IMR-90 (cell line): ENCODE measurements at regions not wholly inside any gene's neighbourhood (a gene's known extent, or its start where the extent isn't known, plus 50 kb on each side); places are given as distances from the start of the nearest gene placed in this dataset.

Experiments
- ATAC-seq: fragments of 200-7000 bp; cut with Tn5 transposase; 2 replicates; pipeline ENCODE4 v1.9.1; 2020; ENCODE audit warnings: low read depth, mild to moderate bottlenecking, moderate library complexity
- BruUV-seq: library from RNA; stranded (reverse); fragments of 400-500 nt; replicated peaks from 2 replicates; lab custom pipeline; 2021; lab: Mats Ljungman, UMichigan
- CTCF ChIA-PET: fragments of 300-600 bp; formaldehyde crosslinking; extraction: SDS; loops from one replicate; lab custom pipeline; 2021; ENCODE audit warnings: antibody characterized with exemption; lab: Yijun Ruan, JAX
- POLR2A ChIA-PET: fragments of 300-600 bp; sonication (Branson Sonifier 250); formaldehyde crosslinking; loops from one replicate; lab custom pipeline; 2022; ENCODE audit warnings: antibody characterized with exemption; ENCODE audit not compliant: unreplicated experiment; lab: Charles Lee
- DNase-seq: peaks from one replicate; pipeline ENCODE4 v3.0.0; 2013
- H2AFZ ChIP-seq: replicated peaks from 2 replicates; pipeline ENCODE3; 2013; ENCODE audit warnings: low read length, mild to moderate bottlenecking; ENCODE audit not compliant: poor library complexity
- H2AK5ac ChIP-seq: 2 replicates; pipeline ENCODE4 v1.6.1; 2013; ENCODE audit warnings: low read depth, low read length, inconsistent platforms
- H2AK9ac ChIP-seq: replicated peaks from 2 replicates; pipeline ENCODE3; 2013; ENCODE audit warnings: mild to moderate bottlenecking, low read depth, low read length, moderate library complexity; ENCODE audit not compliant: poor library complexity
- H2BK120ac ChIP-seq: 2 replicates; pipeline ENCODE4 v1.6.1; 2013; ENCODE audit warnings: low read depth, low read length, inconsistent platforms
- H2BK15ac ChIP-seq: 3 replicates; pipeline ENCODE4 v1.6.1; 2013; ENCODE audit warnings: low read depth, low read length, inconsistent platforms
- H2BK20ac ChIP-seq: 2 replicates; pipeline ENCODE4 v1.6.1; 2013; ENCODE audit warnings: low read depth, mild to moderate bottlenecking, inconsistent platforms, low read length, moderate library complexity
- H2BK5ac ChIP-seq: 2 replicates; pipeline ENCODE4 v1.6.1; 2013; ENCODE audit warnings: mild to moderate bottlenecking, low read depth, low read length, inconsistent platforms; ENCODE audit not compliant: poor library complexity, severe bottlenecking
- H3K14ac ChIP-seq: replicated peaks from 2 replicates; pipeline ENCODE4 v1.6.1; 2013; ENCODE audit warnings: low read depth, low read length, inconsistent platforms
- H3K18ac ChIP-seq: 2 replicates; pipeline ENCODE4 v1.6.1; 2013; ENCODE audit warnings: low read depth, low read length, control low read depth
- H3K23ac ChIP-seq: 2 replicates; pipeline ENCODE4 v1.6.1; 2013; ENCODE audit warnings: low read depth, low read length, inconsistent platforms
- H3K27ac ChIP-seq: 2 replicates; pipeline ENCODE4 v1.5.1; 2013; ENCODE audit warnings: mild to moderate bottlenecking, control low read depth, low read length; ENCODE audit not compliant: insufficient read depth
- H3K27me3 ChIP-seq: 2 replicates; pipeline ENCODE4 v1.6.1; 2013; ENCODE audit warnings: low read length; ENCODE audit not compliant: control insufficient read depth, insufficient read depth
- H3K36me3 ChIP-seq: 2 replicates; pipeline ENCODE4 v1.6.1; 2013; ENCODE audit warnings: low read length, mixed read lengths; ENCODE audit not compliant: control insufficient read depth, insufficient read depth
- H3K4ac ChIP-seq: 2 replicates; pipeline ENCODE4 v1.6.1; 2013; ENCODE audit warnings: low read depth, low read length, inconsistent platforms
- H3K4me1 ChIP-seq: 2 replicates; pipeline ENCODE4 v1.6.1; 2013; ENCODE audit warnings: low read length, mixed read lengths; ENCODE audit not compliant: control insufficient read depth, insufficient read depth
- H3K4me2 ChIP-seq: 2 replicates; pipeline ENCODE4 v1.6.1; 2013; ENCODE audit warnings: low read depth, mild to moderate bottlenecking, control low read depth, low read length, moderate library complexity
- H3K4me3 ChIP-seq: 2 replicates; pipeline ENCODE4 v1.5.1; 2013; ENCODE audit warnings: low read depth, mild to moderate bottlenecking, control low read depth, low read length, moderate library complexity; ENCODE audit not compliant: insufficient read depth
- H3K56ac ChIP-seq: 2 replicates; pipeline ENCODE4 v1.6.1; 2013; ENCODE audit warnings: low read length, inconsistent platforms; ENCODE audit not compliant: insufficient read depth; ENCODE audit errors: extremely low read depth
- H3K79me1 ChIP-seq, 2 experiments: 2 replicates each; pipeline ENCODE4 v1.6.1; 2013; ENCODE audit warnings: low read length in 2 of 2, inconsistent platforms in 1 of 2, low read depth in 1 of 2
- H3K9ac ChIP-seq: 2 replicates; pipeline ENCODE4 v1.6.1; 2013; ENCODE audit warnings: low read depth, low read length, control low read depth
- H3K9me1 ChIP-seq: 2 replicates; pipeline ENCODE4 v1.6.1; 2013; ENCODE audit warnings: low read length, inconsistent platforms; ENCODE audit not compliant: insufficient read depth
- H3K9me3 ChIP-seq: 2 replicates; pipeline ENCODE4 v1.6.1; 2013; ENCODE audit warnings: low read length; ENCODE audit not compliant: control insufficient read depth, insufficient read depth
- H4K20me1 ChIP-seq: 2 replicates; pipeline ENCODE4 v1.6.1; 2013; ENCODE audit warnings: low read length, inconsistent platforms; ENCODE audit not compliant: insufficient read depth
- H4K5ac ChIP-seq: 2 replicates; pipeline ENCODE4 v1.6.1; 2013; ENCODE audit warnings: mild to moderate bottlenecking, low read depth, low read length, control low read depth
- H4K8ac ChIP-seq, 2 experiments: 2 replicates each; pipeline ENCODE4 v1.6.1; 2013; ENCODE audit warnings: low read depth in 2 of 2, low read length in 2 of 2, control low read depth in 1 of 2, inconsistent platforms in 1 of 2
- H4K91ac ChIP-seq: 2 replicates; pipeline ENCODE4 v1.6.1; 2013; ENCODE audit warnings: low read depth, low read length, inconsistent platforms; ENCODE audit not compliant: insufficient read depth
- CTCF ChIP-seq: conservative IDR thresholded peaks from 2 replicates; pipeline ENCODE4 v1.5.1; 2012; ENCODE audit warnings: mild to moderate bottlenecking, low read depth, low read length, improper control_type of control experiment
- FOS ChIP-seq: fragments of 150-350 bp; IDR thresholded peaks from 2 replicates; pipeline ENCODE4 v1.6.1; 2016; ENCODE audit warnings: low read depth, low read length
- RCOR1 ChIP-seq: IDR thresholded peaks from 2 replicates; pipeline ENCODE4 v1.6.1; 2012; ENCODE audit warnings: mild to moderate bottlenecking, low read length, improper control_type of control experiment; ENCODE audit not compliant: insufficient replicate concordance
- WGBS, 2 experiments: methylation state at CpG; one replicate each; pipeline versions ENCODE4 v1.1.5 to v1.1.7; 2013; ENCODE audit warnings: missing lambda C conversion rate in 2 of 2; ENCODE audit not compliant: insufficient read length in 1 of 2; ENCODE audit errors: extremely low coverage in 2 of 2; 5-methylcytosine and 5-hydroxymethylcytosine counted together
- dilution Hi-C: fragments of 300-500 bp; cut with HindIII; formaldehyde crosslinking; loops from one replicate; pipeline ENCODE4 v1.14.3; 2018; ENCODE audit warnings: low sequenced_read_pairs; ENCODE audit not compliant: unreplicated experiment
- in situ Hi-C: fragments of 300-500 bp; cut with MboI; formaldehyde crosslinking; loops from 3 replicates; pipeline ENCODE4 v1.14.3; 2019; ENCODE audit warnings: low sequenced_read_pairs, inconsistent platforms, mixed read lengths
- intact Hi-C: fragments of 100-400 bp; cut with micrococcal nuclease; formaldehyde crosslinking; loops from 2 replicates; pipeline ENCODE4 v1.10.0; 2022

GRCh38 chr6:86791476-86791875 is 145.9 kb upstream of the HTR1E start:
- POLR2A ChIA-PET: no interaction called here

More at GRCh38 chr6:86791476-86791875, 145.9 kb upstream of the HTR1E start:
- CTCF ChIA-PET: no interaction called here
- H2BK20ac ChIP-seq: no peak overlapping the region
- dilution Hi-C loops (no loop called here), intact Hi-C loops (no loop called here), in situ Hi-C loops (no loop called here)
- H4K5ac ChIP-seq: no peak overlapping the region
- no peak overlapping the region for H4K91ac ChIP-seq
- H4K8ac ChIP-seq: no peak overlapping the region
- no peak overlapping the region for H2AK5ac ChIP-seq
- H3K4me1 ChIP-seq: no peaks in the 10 kb centered on the region
- no peak overlapping the region for H2AK9ac ChIP-seq
- no peaks in the 10 kb centered on the region for H3K9me1 ChIP-seq
- BruUV-seq: no TSS peak
- H2BK5ac ChIP-seq: no peak overlapping the region
- no peak overlapping the region for H3K9ac ChIP-seq
- no peaks in the 10 kb centered on the region for H3K27me3 ChIP-seq
- no peak overlapping the region for H3K4me2 ChIP-seq
- TF ChIP-seq RCOR1: no peak
- TF ChIP-seq CTCF: no peak
- TF ChIP-seq FOS: no peak
- no peaks in the 10 kb centered on the region for H3K36me3 ChIP-seq
- H4K20me1 ChIP-seq: no peaks in the 10 kb centered on the region
- H3K23ac ChIP-seq: no peak overlapping the region
- H3K4me3 ChIP-seq: no peak overlapping the region
- no peak overlapping the region for H3K18ac ChIP-seq
- H3K79me1 ChIP-seq: no peaks in the 10 kb centered on the region
- H3K14ac ChIP-seq: no peak overlapping the region
- WGBS, 2 experiments: no CpG with 5 or more reads among the region's 1 CpG
- no peak overlapping the region for H3K27ac ChIP-seq
- no peak overlapping the region for H2BK120ac ChIP-seq
- H3K9me3 ChIP-seq: peaks cover 5% of the 10 kb centered on the region
- DNase-seq (no peak), ATAC-seq (no peak)
- H3K4ac ChIP-seq: no peak overlapping the region
- H2AFZ ChIP-seq: no peak overlapping the region
- no peak overlapping the region for H3K56ac ChIP-seq
- no peak overlapping the region for H2BK15ac ChIP-seq
